ENCODE measurements at regions not wholly inside any gene's neighbourhood (a gene's known extent, or its start where the extent isn't known, plus 50 kb on each side); places are given as distances from the start of the nearest gene placed in this dataset.

DNA sequence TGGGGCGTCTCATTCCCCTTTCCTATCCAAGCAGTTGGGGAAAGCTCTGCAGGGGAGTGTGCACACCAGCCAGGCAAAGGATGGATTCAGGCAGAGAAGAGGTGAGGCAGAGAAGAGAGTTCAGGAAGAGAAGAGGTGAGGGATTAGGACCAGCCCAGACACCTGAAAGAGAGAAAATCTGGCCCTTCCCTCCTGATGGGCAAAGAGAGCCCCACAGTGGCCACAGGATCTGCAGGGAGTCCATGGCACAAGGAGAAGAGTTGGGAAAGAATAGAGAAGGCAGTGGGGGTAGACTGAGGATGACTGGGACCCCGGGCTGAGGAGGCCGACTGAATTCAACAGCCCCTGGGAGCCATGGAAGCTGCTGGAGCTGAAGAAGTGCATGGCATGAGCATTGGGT is 140.4 kb upstream of the ZMIZ1 start:
- Histone ChIP-seq H3K27me3 (replicated peaks in 1 of 2; ENCODE audit: control insufficient read depth in 2 of 2, extremely low read depth in 1 of 2, insufficient read depth in 2 of 2, low read length in 1 of 2) (peaks cover 0 to 24% of the 10 kb centered on the region in 2 experiments), H3K4me3 (ENCODE audit: control insufficient read depth in 1 of 2, extremely low read depth in 1 of 2, low read length in 1 of 2) (no peak overlapping the region), H3K4me1 (ENCODE audit: control insufficient read depth in 1 of 2, extremely low read depth in 1 of 2, insufficient read depth in 2 of 2, low read length in 2 of 2) (no peaks in the 10 kb centered on the region), H3K36me3 (ENCODE audit: control insufficient read depth in 2 of 2, extremely low read depth in 1 of 2, insufficient read depth in 1 of 2, low read length in 1 of 2) (no peaks in the 10 kb centered on the region), H3K9me3 (no peaks in the 10 kb centered on the region), H3K27ac (ENCODE audit: low read length) (no peak overlapping the region)
- Mint-ChIP-seq H3K4me3 (no peak overlapping the region), H3K27ac (no peak overlapping the region), H3K9me3 (no peaks in the 10 kb centered on the region), H3K4me1 (no peaks in the 10 kb centered on the region), H3K27me3 (peaks cover 0 to 6% of the 10 kb centered on the region in 2 donors), H3K36me3 (no peaks in the 10 kb centered on the region)
- WGBS (ENCODE audit: insufficient coverage) = 79% methylated on average over 2 of the region's 3 CpGs
- ChIA-PET CTCF (no interaction called here), POLR2A (no interaction called here)
- DNase-seq = no peak
- no peak for ATAC-seq (replicated peaks in 1 of 4)

DNA sequence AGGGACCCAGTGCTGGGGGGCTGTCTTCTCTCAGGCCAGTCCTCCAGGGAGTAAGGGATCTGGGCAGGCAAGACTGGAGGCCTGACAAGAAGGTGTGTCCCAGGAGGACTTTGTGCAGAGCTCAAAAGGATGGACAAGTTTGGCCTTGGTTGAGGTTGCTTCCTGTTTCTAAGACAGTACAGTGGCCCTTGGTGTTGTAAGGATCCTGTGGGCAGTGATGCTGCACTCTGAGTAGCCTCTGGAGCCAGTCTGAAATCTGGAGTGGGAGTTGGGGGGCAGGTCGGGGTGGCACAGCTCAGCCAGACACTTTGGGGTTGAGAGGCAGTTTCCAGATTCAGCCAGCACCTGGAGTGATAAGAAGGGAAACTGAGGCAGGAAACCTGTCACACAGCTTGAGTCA is 139.2 kb upstream of the ZMIZ1 start:
- H3K27ac Mint-ChIP-seq = no peak overlapping the region
- ATAC-seq (replicated peaks in 1 of 4) (no peak), DNase-seq (no peak)
- H3K27me3 ChIP-seq (replicated peaks in 1 of 2; ENCODE audit: control insufficient read depth in 2 of 2, extremely low read depth in 1 of 2, insufficient read depth in 2 of 2, low read length in 1 of 2) = peaks cover 0 to 21% of the 10 kb centered on the region in 2 experiments
- H3K4me3 ChIP-seq (ENCODE audit: control insufficient read depth in 1 of 2, extremely low read depth in 1 of 2, low read length in 1 of 2) = no peak overlapping the region
- no peaks in the 10 kb centered on the region for H3K4me1 Mint-ChIP-seq
- H3K27me3 Mint-ChIP-seq = peaks cover 0 to 4% of the 10 kb centered on the region in 2 donors
- POLR2A ChIA-PET = no interaction called here
- 50% methylated on average over 1 of the region's 1 CpG for WGBS (ENCODE audit: insufficient coverage)
- H3K27ac ChIP-seq (ENCODE audit: low read length) = no peak overlapping the region
- H3K9me3 ChIP-seq = no peaks in the 10 kb centered on the region
- CTCF ChIA-PET = no interaction called here
- no peak overlapping the region for H3K4me3 Mint-ChIP-seq
- H3K36me3 ChIP-seq (ENCODE audit: control insufficient read depth in 2 of 2, extremely low read depth in 1 of 2, insufficient read depth in 1 of 2, low read length in 1 of 2) = no peaks in the 10 kb centered on the region
- H3K9me3 Mint-ChIP-seq = no peaks in the 10 kb centered on the region
- H3K4me1 ChIP-seq (ENCODE audit: control insufficient read depth in 1 of 2, extremely low read depth in 1 of 2, insufficient read depth in 2 of 2, low read length in 2 of 2) = no peaks in the 10 kb centered on the region
- no peaks in the 10 kb centered on the region for H3K36me3 Mint-ChIP-seq

- Mint-ChIP-seq H3K27ac (no peak overlapping the region), H3K27me3 (peaks cover 0 to 4% of the 10 kb centered on the region in 2 donors), H3K9me3 (no peaks in the 10 kb centered on the region), H3K36me3 (no peaks in the 10 kb centered on the region), H3K4me1 (no peaks in the 10 kb centered on the region), H3K4me3 (no peak overlapping the region)
- Histone ChIP-seq H3K27me3 (replicated peaks in 1 of 2; ENCODE audit: control insufficient read depth in 2 of 2, extremely low read depth in 1 of 2, insufficient read depth in 2 of 2, low read length in 1 of 2) (peaks cover 0 to 19% of the 10 kb centered on the region in 2 experiments), H3K9me3 (no peaks in the 10 kb centered on the region), H3K4me1 (ENCODE audit: control insufficient read depth in 1 of 2, extremely low read depth in 1 of 2, insufficient read depth in 2 of 2, low read length in 2 of 2) (no peaks in the 10 kb centered on the region), H3K27ac (ENCODE audit: low read length) (no peak overlapping the region), H3K4me3 (ENCODE audit: control insufficient read depth in 1 of 2, extremely low read depth in 1 of 2, low read length in 1 of 2) (no peak overlapping the region), H3K36me3 (ENCODE audit: control insufficient read depth in 2 of 2, extremely low read depth in 1 of 2, insufficient read depth in 1 of 2, low read length in 1 of 2) (no peaks in the 10 kb centered on the region)
- CTCF ChIA-PET = no interaction called here
- 75% methylated on average over 5 of the region's 21 CpGs for WGBS (ENCODE audit: insufficient coverage)
- no peak for DNase-seq
- ATAC-seq (replicated peaks in 1 of 4) = no peak
- POLR2A ChIA-PET = no interaction called here
These were observed 137.3 kb upstream of the ZMIZ1 start for GRCh38 chr10:78931321-78932053.

DNA sequence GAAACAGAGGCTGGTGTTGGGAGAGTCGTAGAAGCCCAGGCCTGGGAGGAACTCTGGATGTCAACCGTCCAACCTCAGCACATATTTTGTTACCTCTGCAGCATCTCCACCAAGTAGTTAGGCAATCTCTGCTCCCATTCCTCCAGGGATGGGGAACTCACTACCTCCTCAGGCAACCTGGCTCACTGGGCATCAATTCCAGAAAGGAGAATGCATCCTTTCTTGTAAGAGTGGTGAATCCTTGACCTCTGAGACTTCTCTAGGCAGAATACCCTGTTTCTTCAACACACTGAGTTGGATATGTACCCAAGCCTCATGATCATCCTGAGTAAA is 136.7 kb upstream of the ZMIZ1 start:
- ChIA-PET POLR2A (no interaction called here), CTCF (no interaction called here)
- Mint-ChIP-seq H3K9me3 (no peaks in the 10 kb centered on the region), H3K27ac (no peak overlapping the region), H3K4me1 (no peaks in the 10 kb centered on the region), H3K27me3 (peaks cover 0 to 4% of the 10 kb centered on the region in 2 donors), H3K36me3 (no peaks in the 10 kb centered on the region), H3K4me3 (no peak overlapping the region)
- no peaks in the 10 kb centered on the region for H3K4me1 ChIP-seq (ENCODE audit: control insufficient read depth in 1 of 2, extremely low read depth in 1 of 2, insufficient read depth in 2 of 2, low read length in 2 of 2)
- no peaks in the 10 kb centered on the region for H3K36me3 ChIP-seq (ENCODE audit: control insufficient read depth in 2 of 2, extremely low read depth in 1 of 2, insufficient read depth in 1 of 2, low read length in 1 of 2)
- 80% methylated on average over 1 of the region's 2 CpGs for WGBS (ENCODE audit: insufficient coverage)
- ATAC-seq (replicated peaks in 1 of 4) (no peak), DNase-seq (no peak)
- H3K27me3 ChIP-seq (replicated peaks in 1 of 2; ENCODE audit: control insufficient read depth in 2 of 2, extremely low read depth in 1 of 2, insufficient read depth in 2 of 2, low read length in 1 of 2) = peaks cover 0 to 21% of the 10 kb centered on the region in 2 experiments
- no peaks in the 10 kb centered on the region for H3K9me3 ChIP-seq
- H3K4me3 ChIP-seq (ENCODE audit: control insufficient read depth in 1 of 2, extremely low read depth in 1 of 2, low read length in 1 of 2) = no peak overlapping the region
- H3K27ac ChIP-seq (ENCODE audit: low read length) = no peak overlapping the region

GRCh38 chr10:78932861-78933260 is 135.9 kb upstream of the ZMIZ1 start:
- WGBS (ENCODE audit: insufficient coverage) = 80% methylated on average over 1 of the region's 9 CpGs
- H3K36me3 Mint-ChIP-seq = no peaks in the 10 kb centered on the region
- POLR2A ChIA-PET = no interaction called here
- no peak overlapping the region for H3K27ac Mint-ChIP-seq
- H3K27me3 Mint-ChIP-seq = peaks cover 0 to 6% of the 10 kb centered on the region in 2 donors
- Histone ChIP-seq H3K9me3 (no peaks in the 10 kb centered on the region), H3K36me3 (ENCODE audit: control insufficient read depth in 2 of 2, extremely low read depth in 1 of 2, insufficient read depth in 1 of 2, low read length in 1 of 2) (no peaks in the 10 kb centered on the region), H3K27me3 (replicated peaks in 1 of 2; ENCODE audit: control insufficient read depth in 2 of 2, extremely low read depth in 1 of 2, insufficient read depth in 2 of 2, low read length in 1 of 2) (peaks cover 0 to 20% of the 10 kb centered on the region in 2 experiments), H3K27ac (ENCODE audit: low read length) (no peak overlapping the region), H3K4me1 (ENCODE audit: control insufficient read depth in 1 of 2, extremely low read depth in 1 of 2, insufficient read depth in 2 of 2, low read length in 2 of 2) (no peaks in the 10 kb centered on the region), H3K4me3 (ENCODE audit: control insufficient read depth in 1 of 2, extremely low read depth in 1 of 2, low read length in 1 of 2) (no peak overlapping the region)
- ATAC-seq (replicated peaks in 1 of 4) = no peak
- no peaks in the 10 kb centered on the region for H3K9me3 Mint-ChIP-seq
- peaks cover 0 to 2% (median 0%) of the 10 kb centered on the region in 3 donors for H3K4me1 Mint-ChIP-seq
- H3K4me3 Mint-ChIP-seq = no peak overlapping the region
- CTCF ChIA-PET = interaction anchor here in 1 of 2 donors (0.6 kb wide), 1 partner anchor 884 kb away, joined by 4 read pairs; no protein-coding TSS in a partner anchor
- no peak for DNase-seq

DNA sequence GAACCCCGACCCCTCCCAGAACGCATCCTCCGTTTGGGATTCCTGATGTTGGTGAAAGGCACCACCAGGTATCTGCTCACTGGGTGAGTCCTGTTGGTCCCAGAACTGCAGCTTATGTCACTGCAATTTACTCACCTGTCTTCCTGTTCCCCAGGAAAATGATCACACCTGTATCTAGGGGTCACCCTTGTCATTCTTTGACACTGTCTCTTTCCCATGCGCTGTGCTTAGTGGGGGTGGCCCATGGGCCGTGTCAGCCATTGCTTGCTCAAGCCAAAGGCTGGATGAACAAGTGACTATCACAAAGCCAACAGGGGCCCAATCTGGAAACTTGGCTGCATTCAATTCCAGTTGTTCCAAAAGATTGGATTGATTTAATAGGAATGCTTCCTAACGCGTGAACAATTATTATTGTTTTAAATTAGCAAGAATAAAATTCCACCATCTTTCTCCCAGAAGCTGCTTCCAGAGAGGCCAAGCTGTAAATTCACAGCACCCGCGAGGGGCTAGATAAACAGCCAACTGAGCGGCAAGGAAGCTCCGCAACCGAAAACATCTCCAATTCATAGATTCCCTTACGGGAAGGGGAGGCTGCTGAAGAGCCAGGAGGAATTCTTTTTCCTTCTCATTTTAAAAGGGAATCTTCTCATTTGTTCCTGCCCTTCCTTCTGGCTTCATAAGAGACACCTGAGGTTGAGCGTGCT is 134.8 kb upstream of the ZMIZ1 start:
- Mint-ChIP-seq H3K9me3 (no peaks in the 10 kb centered on the region), H3K27me3 (peaks cover 0 to 6% of the 10 kb centered on the region in 2 donors), H3K27ac (no peak overlapping the region), H3K4me1 (peaks cover 0 to 2% (median 0%) of the 10 kb centered on the region in 3 donors), H3K36me3 (no peaks in the 10 kb centered on the region), H3K4me3 (no peak overlapping the region)
- ChIA-PET POLR2A (no interaction called here), CTCF (no interaction called here)
- Histone ChIP-seq H3K27ac (ENCODE audit: low read length) (no peak overlapping the region), H3K9me3 (no peaks in the 10 kb centered on the region), H3K4me1 (ENCODE audit: control insufficient read depth in 1 of 2, extremely low read depth in 1 of 2, insufficient read depth in 2 of 2, low read length in 2 of 2) (no peaks in the 10 kb centered on the region), H3K36me3 (ENCODE audit: control insufficient read depth in 2 of 2, extremely low read depth in 1 of 2, insufficient read depth in 1 of 2, low read length in 1 of 2) (no peaks in the 10 kb centered on the region), H3K27me3 (replicated peaks in 1 of 2; ENCODE audit: control insufficient read depth in 2 of 2, extremely low read depth in 1 of 2, insufficient read depth in 2 of 2, low read length in 1 of 2) (peaks cover 0 to 23% of the 10 kb centered on the region in 2 experiments), H3K4me3 (ENCODE audit: control insufficient read depth in 1 of 2, extremely low read depth in 1 of 2, low read length in 1 of 2) (no peak overlapping the region)
- ATAC-seq (replicated peaks in 1 of 4) (peak in 1 of 4 experiments; percentile 57), DNase-seq (peak in 1 of 35 experiments; percentile 21)
- WGBS (ENCODE audit: insufficient coverage) = 89% methylated on average over 7 of the region's 14 CpGs

All from T-cell (primary cell).